HG03457 (cell line): ENCODE measurements at regions not wholly inside any gene's neighbourhood (a gene's known extent, or its start where the extent isn't known, plus 50 kb on each side); places are given as distances from the start of the nearest gene placed in this dataset.

Experiments
- ATAC-seq: cut with Tn5 transposase; IDR thresholded peaks from one replicate; pipeline ENCODE4 v1.9.1; 2021; ENCODE audit warnings: moderate number of reproducible peaks; ENCODE audit not compliant: unreplicated experiment

DNA sequence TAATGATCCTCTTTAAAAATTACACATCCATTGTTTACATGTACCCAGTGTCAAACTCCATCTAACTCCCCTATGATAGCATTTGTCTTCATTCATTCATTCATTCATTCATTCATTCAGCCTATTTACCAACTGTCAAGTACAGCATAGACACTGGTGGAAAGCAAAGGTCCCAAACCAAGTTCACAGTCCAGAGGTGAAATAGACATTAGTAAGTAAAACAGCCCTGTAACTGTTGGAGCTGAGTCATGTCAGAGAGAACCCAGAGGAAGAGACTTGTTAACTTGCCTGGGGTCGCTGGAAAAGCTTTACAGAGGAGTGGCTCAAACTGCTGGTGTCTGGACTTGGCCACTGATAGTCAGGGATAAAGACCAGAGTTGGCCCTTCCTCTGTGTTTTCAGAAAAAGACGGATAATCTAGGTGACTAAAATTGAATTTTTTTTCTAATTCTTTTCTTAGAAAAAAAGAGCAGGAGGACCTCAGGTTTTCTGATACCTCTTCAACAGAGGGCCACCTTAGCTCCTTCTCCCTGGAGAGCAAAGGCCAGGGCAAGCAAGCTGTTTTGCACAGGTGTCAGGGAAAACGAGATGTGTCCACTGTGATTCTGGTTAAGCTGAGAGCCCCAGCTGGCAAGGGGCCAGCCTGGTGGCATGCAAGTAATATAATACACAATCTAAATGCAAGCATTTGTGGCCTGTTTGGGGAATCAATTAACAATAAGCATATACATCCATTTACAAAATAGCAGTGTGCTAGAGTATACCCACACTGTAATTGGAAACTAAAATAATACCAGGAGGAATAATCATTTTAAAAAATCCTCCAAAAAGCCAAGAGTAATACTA is 96.7 kb upstream of the SLC14A2 start:
- no peak for ATAC-seq

DNA sequence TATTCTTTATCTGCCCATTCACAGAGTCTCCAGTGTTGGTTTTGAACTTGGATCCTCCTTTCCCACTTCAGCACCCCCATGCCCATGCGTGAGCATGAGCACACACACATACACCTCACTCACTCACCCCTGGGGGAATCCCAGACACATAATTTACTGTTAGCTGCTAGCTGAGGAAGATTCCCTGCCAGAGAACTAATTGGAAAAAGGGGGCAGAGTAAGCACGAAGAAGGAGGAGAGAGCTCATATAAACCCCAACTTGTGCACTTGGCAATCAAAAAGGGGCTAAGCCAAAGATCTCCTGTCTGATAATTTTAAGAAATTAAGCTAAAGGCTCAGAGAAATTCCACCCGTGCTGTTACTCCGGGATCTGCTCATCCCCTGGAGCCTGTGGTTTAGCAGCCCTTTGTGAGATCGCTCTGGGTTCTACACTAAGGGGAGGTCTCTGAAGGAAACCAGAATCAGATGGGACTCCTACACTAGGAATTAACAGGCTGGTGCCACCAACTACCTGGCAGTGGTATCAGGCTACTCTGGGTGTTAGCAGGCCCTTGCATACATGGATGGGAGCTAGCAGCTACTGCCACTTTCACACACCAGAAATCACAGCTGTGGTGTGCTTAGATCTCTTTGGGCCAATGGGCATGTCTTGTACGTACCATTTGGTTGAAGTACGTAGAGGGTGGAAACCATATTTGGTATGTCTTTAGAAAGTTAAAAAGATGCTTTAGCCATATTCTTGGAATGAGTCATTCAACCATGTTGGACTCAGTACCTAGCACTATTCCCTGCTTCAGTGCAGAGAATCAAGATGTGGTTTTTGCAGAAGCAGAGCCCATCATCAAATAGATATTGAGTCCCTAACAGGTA is 95.6 kb upstream of the SLC14A2 start:
- no peak for ATAC-seq

DNA sequence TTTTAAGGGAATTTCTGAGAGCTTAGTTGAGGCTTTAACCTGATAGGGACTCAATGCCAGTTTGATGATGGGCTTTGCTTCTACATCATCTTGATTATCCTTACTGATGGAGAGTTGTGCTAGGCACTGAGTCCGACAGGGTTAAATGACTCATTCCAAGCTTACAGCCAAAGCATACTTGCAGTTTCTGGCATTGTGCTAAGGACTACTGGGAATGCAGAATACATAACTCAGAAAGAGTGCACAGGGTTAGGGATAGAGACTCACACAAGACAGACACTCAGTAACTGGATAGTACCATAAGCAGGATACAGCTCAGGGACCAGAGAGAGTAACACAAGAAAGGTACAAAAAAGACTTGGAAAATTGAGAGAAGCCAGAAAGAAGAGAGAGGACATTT is 94.1 kb upstream of the SLC14A2 start:
- ATAC-seq, result no peak

DNA sequence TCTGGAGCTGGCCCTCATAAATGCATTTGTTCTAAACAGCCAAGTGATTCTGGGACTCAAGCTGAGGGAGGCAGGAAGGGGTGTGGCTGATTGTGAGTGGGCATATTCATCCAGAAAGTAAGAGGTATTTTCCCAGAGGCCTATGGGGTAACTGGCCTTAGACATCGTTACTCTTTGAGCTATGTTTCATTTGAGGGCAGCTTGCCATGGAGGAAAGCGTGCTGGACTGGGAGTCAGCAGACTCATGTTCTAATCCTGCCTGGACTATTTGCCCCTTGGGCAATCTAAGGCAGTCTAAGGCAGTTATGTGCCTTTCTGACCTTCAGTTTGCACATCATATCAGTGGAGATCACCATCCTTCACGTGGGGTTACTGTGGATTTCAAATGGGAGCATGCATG is 93.5 kb upstream of the SLC14A2 start:
- ATAC-seq, result no peak

DNA sequence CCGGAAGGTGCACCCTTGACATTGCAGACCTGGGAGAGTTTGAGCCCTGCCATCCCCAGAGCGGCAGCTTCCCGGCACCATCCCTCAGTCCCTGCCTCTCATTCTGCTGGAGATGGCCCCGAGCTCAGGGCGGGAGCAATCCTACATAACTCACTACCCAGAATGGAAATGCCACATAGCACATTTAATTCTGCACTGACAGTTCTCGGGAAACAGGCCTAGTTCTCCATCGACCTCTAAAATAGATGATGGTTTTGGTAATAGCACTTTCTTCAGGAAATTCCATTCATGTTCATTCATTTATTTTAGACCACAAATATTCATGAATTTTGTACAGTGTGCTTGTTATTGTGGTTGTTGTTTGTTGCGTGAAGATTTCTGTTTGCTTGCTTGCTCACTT is 92.9 kb upstream of the SLC14A2 start:
- ATAC-seq, result no peak

DNA sequence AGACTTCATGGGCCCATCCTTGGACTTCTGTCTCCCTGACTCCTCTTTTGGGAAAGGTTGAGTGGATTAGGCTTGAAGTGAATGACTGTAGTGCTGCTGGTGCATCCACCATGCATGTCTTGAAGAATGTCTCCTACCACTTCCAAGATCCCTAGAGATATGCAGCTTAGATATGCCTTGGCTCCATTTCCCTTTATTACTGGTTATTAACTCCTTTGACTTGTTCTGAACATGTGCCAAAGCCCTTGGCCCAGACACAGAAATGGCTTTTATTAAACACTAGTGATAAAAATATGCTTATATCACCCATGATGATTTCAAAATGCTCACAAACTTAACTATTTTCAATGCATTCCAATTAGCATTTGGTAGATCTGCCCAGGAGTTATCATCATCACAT is 90.0 kb upstream of the SLC14A2 start:
- no peak for ATAC-seq

DNA sequence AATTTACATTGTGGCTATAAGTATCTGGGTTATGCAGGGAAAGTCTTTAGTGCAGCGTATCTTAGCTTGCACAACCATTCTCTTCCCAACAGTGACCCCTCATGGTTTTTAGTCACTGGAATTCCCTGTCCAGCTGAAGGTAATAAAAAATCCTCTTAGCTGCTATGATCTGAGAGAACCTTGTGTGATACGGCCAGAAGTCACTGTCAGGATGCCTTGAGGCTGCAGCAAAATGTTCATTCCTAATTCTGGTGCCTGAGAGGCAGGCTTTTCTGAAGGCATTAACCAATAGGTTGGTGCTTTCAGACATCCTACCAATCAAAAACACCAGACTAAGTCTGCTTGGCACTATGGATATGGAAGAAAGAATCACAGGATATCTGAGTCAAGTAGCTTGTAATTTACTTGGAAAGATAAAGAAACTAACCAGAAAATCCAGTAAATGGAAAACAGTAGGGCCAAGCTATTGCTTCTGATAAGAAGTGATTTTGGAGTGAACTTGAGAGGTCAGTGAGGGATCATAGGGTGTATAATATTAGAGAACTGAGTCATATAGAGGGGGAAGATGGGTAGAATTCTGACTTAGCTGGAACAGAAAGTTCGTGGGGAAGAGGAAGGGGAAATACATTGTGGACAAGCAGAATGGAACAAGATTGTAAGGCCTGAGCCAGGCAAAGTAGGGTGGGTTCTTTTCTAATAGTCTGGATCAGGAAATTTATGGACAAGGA is 89.0 kb upstream of the SLC14A2 start:
- no peak for ATAC-seq

DNA sequence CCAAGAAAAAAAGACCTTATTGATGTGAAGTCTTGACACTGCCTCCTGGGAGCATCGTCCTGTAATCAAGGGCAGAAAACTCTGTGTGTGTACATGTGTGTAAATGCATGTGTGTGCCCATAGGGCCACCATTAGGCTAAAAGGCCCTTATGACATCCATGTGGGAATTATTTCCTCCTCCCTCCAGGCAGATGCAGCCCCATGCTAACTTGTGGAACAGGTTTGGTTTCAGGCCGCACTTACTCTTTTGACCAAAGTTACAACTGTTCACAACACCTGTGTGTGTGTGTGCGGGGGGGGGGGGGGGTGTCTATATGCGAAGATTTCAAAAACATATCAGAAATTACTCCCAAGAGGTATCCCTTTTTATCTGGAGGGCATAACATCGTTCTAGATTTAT is 87.4 kb upstream of the SLC14A2 start:
- no peak for ATAC-seq

DNA sequence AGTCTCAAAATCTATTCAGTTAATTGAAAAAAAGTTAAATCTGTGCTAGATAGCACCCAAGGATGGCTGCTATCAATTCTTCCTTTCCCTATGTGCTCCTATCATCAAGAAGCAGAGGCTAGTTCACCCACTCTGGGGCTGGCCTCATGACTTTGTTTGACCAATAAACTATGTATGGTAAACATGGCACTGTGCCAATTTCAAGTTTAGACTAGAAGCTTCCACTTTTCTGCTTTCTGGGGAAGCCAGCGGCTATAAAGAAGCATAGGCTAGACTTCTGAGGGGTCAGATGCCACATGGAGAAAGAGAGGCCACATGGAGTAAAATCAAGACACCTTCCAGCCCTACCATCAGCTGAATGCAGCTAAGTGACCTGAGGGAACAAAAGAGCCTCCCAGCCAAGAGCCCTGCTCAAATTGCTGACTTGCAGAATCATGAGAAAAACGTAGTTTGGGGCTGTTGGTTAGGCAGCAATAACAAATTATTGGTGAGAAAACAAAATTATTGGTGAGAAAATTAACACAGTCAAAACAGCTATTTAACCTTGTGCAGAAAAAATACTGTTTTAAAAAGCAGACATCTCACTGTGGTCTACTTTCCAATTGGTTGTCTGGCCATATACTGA is 86.5 kb upstream of the SLC14A2 start:
- ATAC-seq, result no peak

DNA sequence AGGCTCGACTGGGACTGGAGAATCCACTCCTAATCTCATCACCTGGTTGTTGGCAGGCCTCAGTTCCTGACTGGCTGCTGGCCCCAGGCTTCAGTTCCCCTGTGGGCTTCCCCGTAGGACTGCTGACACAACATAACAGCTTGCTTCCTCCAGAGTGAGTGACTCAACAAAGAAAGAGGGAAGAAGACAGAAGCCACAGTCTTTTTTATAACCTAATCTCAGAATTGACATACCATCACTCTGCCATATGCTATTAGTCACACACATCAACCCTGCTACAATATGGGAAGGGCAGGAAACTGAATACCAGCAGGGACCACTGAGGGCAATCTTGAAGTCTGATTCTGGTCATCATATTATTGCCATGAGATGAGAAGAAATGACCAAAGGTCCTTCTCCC is 76.8 kb upstream of the SLC14A2 start:
- ATAC-seq, result no peak

DNA sequence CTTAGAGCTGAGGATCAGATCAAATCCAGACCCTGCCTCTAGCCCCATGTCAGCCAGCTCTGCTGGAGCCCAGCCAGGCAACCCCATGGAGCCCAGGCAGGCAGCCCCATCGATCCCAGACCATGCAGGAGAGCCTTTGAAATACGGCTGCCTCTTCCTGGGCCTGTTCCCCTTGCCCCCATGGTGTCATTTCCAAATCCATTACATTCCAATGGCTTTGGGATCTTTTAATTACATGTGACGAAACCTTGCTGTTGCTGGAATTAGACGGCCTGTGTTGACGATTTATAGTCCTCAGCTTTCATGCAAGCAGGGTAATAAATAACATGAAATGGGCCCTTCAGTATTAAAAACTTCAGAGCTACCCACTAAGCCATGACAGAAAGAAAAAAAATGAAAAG is 75.8 kb upstream of the SLC14A2 start:
- no peak for ATAC-seq

DNA sequence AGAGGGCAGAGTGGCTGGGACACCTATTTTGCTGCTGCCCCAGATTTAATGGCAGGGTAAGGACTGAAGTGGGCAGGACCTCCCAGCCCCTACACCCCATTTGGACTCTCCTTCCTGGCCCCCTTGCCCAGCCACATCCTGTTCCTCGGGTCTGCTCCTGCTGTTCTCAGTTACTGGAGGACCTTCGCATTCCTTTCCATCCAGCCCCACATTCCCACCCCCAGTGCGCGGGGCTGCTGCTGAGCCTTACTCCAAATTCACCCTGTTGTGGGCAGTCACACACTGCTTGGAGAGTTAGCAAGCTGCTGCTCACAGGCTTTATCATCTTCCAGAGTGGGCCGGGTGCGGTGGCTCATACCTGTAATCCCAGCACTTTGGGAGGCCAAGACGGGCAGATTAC is 75.2 kb upstream of the SLC14A2 start:
- ATAC-seq, result no peak

DNA sequence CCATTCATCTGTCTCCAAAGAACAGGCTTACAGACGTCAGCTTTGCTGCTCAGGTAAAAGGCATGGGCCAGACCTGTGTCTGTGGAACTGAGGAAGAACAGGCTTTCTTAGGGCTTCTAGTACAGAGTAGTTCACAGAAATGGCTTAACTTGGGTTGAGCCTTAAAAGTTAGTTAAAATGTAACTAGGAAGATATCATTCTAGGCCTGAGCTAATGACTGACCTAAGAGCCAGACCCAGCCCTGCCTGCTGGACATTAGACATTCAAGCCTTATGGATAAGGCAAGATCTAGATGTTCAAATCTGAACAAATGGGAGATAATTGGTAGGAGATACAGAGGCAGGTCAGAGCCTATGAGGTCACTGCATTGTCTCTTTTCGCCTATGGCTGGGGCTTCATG is 73.9 kb upstream of the SLC14A2 start:
- no peak for ATAC-seq

DNA sequence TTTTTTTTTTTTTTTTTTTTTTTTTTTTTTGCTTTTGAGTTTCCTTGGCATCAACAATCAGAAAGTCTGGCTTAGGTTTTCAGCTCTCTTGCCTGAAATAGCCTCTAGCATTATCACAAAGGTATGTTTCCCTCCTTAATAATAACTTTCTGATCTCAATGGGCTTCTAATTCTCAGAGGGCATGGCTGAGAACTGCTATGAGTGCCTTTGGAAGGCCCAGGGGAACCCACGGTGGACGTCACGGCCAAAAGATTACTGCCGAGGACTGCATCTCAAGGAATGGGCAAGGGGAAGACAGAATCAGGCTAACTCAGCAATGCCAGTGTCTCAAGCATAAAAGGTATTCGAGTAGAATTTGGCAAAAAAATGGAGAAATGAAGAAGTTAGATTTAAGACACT is 73.2 kb upstream of the SLC14A2 start:
- ATAC-seq, result no peak

DNA sequence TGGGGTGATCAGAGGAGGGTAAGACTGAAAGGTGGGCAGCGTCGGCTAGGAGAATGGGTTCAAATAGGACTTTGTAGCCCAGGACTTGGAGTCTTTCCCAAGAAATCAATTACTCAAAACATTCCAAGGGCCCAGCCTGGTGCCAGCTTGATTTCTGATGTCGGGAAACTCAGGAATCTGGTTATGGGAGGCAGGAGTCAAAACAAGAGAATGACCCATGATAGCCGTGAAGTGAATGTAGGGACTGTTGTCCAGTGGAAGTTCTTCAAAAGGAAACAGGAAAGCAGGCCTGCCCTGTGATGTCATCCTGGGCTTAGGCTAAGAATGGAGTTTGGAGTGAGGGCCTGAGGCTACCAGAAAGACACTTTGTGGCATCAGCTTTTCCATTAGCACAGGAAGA is 67.4 kb upstream of the SLC14A2 start:
- no peak for ATAC-seq

DNA sequence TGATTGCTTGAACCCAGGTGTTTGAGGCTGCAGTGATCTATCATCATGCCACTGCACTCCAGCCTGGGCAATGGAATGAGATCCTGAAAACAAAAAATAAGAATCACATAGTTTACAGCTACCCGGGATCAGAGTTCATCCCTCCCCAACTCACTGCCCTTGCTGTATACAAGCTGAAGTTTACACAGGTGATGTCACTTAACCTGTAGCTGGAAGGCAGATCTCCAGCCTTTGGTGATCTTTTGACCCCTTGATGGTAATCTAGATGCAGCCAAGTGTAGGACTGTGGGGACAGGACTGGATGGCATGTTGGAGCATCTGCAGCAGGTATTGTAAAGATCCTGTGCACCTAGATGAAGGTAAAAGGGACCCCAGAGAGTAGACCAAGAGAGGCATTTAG is 66.7 kb upstream of the SLC14A2 start:
- no peak for ATAC-seq

DNA sequence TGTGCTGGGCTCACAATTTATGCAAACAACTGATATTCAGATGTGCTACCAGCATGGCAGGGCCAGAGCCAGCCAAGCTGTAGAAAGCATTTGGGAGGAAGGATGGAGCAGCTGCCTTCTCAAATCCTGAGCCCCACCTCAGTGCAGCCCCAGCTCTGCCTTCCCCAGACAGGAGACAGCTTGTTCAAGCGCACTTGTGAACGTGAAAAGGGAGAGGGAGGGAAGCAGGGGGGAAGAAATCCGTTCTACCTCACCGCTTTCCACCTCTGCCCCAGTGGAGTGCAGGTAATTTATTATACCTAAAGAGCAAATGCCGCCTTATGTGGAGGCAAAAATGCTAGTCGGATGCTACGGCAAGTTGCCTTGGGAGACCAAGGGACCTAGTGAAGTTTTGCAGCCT is 66.0 kb upstream of the SLC14A2 start:
- ATAC-seq, result no peak

DNA sequence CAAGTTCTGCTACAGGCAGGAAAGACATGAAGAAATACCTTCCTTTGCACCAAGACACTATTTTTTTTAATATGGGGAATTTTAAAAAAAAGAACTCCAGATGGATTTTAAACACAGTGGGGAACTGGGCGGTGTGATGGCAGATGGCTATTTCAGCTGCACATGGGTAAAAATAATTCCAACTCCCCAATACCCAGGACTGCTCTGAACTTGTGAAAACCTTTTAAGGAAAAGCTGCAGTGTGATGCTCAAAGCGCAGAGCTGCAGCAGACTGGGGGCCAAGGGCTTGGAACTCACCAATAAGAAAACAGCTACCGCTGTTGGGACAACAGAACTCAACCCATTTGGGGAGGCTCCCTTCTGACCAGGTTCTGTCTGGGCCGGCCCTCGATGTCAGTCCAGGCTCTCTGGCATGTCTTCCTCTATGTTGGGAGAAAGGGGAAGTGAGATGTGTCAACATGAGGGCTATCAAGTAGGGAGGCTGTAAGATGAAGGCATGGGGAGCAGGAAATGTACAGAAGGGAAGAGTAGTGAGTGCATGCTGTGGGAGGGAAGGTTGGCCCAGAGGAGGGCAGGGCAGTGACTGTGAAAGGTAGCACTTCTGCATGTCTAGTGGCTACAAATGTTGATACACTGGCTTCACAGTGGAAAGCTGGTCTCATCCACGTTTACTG is 64.0 kb upstream of the SLC14A2 start:
- no peak for ATAC-seq

DNA sequence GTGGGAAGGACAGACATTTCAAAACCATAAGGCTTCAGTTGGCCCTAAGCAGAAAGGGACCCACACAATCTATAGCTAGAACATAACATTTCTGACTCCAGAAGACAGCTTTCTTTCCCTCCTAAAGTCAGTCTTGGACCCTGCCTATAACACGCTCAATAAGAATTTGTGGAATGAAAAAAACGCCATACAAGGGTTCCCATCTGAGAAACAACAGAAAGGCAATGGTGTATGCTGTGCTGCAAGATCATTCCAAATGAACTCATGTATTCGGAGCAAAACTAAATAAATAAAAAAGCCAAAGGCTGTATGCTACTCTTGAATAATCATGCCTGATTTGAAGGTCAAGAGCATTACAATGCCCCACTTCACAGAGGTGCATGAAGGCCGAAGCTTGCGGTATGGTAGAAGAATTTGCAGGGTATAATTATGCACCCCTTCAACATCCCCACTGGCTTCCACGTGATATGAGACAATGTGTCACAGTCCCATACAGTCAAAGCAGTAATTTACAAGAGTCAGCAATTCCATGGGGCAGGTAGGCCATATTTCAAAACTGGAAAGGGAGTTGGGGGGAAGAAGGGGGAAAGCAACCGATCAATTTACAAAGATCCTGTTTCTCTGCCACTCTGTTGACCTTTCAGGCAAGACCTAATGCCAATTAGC is 61.4 kb upstream of the SLC14A2 start:
- ATAC-seq, result no peak

DNA sequence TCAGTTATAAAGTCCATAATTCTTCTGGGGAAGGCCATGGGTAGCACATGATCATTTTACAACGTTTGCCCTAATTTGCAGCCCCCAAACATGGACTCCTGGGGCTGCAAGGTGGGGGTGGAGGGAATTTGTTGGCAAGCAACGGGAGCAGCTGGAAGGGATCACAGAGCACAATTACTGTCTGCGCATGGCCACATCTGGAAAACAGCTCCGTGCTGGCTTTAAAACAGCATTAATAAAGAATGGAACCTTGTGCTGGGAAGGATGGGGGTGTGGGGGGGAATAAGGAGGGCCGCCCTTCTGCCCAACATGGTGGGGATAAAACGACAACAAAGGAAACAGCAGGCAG is 60.9 kb upstream of the SLC14A2 start:
- no peak for ATAC-seq
